ENCODE measurements at regions not wholly inside any gene's neighbourhood (a gene's known extent, or its start where the extent isn't known, plus 50 kb on each side); places are given as distances from the start of the nearest gene placed in this dataset.
A peak's percentile ranks its signal among the peaks of the same experiment; 100 is the strongest.

DNA sequence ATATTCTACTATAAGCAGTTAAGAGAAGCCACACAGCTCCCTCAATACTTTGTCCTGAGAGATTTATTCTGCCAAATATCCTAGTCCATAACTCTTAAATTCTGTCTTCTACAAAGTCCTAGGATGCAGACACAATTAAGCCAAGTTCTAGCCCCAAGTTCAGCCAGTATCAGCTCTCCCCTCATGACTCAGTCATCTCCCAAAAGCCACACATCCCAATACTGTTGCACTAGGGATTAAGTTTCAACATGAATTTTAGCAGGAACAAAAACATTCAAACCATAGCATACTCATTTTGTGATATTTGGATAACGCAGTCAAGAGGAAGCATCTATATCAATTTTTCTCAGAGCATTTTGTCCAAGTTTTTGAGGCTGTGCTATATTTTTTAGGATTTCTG lies 277.4 kb downstream of the FZD1 start:
- in situ Hi-C loops (cut with HindIII; ENCODE audit: low pct_ligation_motif_present, low pct_unique_long_range_greater_than_20kb, low sequenced_read_pairs) = no loop called here

DNA sequence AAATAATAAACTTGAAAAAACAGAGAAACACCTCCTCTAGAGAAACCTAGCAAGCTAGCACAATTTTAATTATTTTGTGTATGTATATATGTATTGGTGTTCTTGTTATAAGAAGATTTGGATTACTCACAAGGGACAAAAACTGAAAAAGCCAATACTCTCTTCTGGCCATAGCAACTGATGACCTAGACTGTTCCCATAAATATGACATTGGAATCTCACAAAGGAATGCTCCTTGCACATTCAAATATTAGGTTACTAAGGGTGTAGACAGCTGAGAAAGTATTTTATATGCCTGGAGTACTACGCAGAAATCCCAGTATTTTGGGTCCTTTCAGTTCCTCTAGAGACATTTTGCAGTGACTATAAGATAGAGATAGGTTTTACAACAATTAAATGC lies 279.4 kb downstream of the FZD1 start:
- in situ Hi-C loops (cut with HindIII; ENCODE audit: low pct_ligation_motif_present, low pct_unique_long_range_greater_than_20kb, low sequenced_read_pairs) = no loop called here
- DNase-seq = no peak

More for the DNA sequence above, 277.4 kb downstream of the FZD1 start:
- no peak for DNase-seq

DNA sequence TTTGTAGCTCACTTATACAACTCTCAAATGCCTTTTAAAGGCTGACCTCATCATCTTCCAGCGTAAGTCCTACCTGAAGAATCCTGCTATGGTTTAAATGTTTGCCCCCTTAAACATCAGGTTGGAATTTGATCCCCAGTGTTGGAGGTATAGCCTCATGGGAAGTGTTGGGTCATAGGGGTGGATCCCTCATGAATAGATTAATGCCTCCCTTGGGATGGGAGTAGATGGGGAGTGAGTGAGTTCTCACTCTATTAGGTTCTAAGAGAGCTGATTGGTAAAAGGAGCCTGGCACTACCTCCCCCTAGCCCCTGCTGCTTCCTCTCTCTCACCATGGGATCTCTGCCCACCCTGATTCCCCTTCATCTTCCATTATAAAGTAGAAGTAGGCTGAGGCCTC lies 285.6 kb downstream of the FZD1 start:
- in situ Hi-C loops (cut with HindIII; ENCODE audit: low pct_ligation_motif_present, low pct_unique_long_range_greater_than_20kb, low sequenced_read_pairs) = no loop called here
- DNase-seq = no peak

DNA sequence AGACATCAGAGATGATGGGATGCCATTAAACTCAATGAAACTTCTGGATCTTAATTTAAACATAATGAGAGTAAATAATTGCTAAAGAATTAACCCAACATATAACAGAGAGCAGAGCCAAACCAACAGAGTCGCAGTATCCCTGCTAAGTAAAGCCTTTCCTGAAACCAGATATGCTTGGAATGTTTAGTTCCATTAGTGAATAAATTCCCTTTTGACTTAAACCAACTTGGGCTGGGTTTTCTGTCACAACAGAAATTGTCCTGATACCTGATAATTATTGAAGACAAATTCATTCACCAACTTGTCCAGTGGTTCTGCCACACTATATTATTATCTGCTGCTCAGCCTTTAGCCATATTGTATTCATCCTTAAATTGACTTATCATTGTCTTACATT lies 286.7 kb downstream of the FZD1 start:
- in situ Hi-C loops (cut with HindIII; ENCODE audit: low pct_ligation_motif_present, low pct_unique_long_range_greater_than_20kb, low sequenced_read_pairs) = no loop called here
- no peak for DNase-seq

DNA sequence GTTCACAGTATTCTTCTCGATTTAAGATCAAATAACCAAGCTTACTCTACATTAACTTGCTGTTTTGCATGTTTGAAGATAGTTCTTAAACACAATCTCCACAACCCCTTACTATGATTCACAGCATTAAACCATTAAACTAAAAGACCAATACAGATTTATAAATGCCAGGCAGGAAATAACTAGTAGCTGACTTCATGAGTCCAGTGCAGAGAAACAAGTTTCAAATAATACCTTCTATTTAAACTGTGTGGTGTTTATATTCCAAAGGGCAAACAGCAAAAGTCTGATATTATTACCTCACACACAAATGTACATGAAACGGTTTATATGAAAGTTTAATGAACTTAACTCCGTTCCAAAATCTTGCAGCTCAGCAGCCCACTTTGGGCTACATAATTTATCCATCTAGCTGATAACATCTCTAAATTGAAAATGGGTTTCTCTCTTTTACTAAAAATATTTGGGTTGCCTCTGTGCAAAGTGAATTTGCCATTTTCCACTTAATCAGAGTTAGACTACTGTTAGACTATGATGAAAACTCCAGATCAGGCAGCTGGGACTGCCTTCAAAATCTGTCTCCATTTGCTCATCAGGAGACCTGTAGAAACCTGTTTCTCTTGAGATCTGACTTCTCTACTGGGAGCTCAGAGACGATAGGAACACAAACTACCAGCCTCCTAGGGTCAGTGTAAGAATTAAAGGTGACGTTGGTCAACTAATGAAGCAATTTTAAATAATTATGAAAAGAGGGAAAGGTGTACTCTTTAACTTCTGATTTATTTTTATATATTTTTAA lies 287.3 kb downstream of the FZD1 start:
- no peak for DNase-seq
- in situ Hi-C loops (cut with HindIII; ENCODE audit: low pct_ligation_motif_present, low pct_unique_long_range_greater_than_20kb, low sequenced_read_pairs) = no loop called here

DNA sequence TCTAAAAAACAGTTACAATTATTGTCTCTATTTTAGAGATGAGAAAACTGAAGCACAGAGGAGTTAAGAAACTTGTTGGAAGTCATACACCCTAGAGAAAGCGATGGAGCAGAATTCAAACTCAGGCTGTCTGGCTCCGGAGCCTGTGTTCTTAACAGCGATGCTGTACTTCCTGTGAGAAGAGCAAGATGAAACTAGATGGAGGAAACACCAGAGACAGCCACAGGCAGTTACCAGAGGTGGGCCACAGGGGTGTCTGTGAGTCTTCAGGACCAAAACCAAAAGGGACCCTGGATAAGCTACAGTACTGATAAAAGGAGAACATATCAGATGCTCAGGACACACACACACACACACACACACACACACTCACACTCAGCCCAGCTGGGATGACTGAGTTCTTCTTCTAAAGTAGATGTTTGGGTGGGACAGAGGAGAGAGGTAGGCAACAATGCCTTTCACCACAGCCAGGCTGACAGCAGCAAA lies 289.2 kb downstream of the FZD1 start:
- no peak for DNase-seq
- in situ Hi-C loops (cut with HindIII; ENCODE audit: low pct_ligation_motif_present, low pct_unique_long_range_greater_than_20kb, low sequenced_read_pairs) = no loop called here

DNA sequence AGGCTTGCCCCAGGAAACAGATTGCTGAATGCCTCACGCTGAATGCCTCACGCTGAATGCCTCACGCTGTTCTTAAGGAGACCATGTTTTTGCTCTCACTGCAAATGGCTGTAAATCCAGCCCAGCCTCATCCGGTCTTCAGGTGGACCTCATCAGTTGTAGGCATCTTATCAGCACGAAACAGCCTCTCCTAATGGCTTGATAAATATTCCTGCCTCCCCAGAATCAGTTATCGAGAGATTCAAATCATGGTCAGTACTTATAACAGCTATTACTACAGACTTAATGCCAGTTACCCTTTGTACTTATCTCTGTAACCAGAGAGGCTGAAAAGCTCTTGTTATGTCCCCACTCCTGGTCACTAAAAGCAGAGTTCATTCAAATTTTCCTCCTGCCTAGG lies 290.6 kb downstream of the FZD1 start:
- DNase-seq = no peak
- in situ Hi-C loops (cut with HindIII; ENCODE audit: low pct_ligation_motif_present, low pct_unique_long_range_greater_than_20kb, low sequenced_read_pairs) = no loop called here

DNA sequence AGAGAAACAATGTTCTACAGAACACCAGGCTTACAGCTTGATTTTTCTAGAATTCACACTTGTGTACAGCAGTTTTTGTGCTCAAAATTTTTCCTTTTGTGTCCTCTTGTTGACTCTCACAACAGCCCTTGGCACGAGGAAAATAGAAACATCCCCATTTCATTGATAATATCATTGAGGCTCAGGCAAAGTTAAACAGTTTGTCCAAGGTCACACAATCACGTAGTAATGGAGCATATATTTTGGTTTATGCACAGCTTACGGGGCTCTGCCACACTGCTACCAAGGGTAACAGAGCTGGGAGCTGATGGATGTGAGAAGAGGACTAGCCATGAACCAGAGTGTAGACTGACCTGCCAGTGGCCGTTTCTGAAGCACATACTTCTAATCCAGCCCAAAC lies 292.0 kb downstream of the FZD1 start:
- in situ Hi-C loops (cut with HindIII; ENCODE audit: low pct_ligation_motif_present, low pct_unique_long_range_greater_than_20kb, low sequenced_read_pairs) = no loop called here
- no peak for DNase-seq

DNA sequence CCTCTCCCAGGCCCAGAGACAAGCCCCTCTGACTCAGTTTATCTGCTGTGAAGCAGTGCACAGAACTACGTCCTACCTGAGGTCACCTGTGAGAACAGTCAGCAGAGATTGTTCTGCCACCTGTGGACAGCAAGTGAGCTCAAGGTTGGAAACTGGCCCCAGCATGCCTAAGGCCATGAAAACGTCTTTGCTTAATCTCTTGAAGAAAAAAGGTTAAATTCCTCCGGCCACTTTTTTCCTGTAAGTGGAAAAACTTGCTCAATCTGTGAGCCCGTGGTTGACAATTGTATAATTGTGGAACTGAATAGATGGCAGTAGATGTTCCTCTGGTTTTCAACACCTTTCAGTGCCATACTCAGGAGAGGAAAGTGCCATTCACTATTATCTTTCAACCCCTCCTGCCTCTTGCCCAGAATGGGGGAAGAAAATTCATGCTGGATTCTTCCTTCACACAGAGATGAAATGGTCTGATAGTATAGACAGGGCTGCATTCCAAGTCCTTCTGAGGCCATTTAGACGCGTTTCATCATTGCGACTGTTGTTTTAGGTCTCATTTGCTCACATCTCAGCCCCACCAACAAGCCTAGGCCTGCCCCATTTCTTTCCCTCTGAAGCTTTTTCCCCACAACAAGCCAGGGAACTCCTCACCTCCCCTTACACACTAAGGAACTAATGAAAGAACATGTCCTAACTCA lies 292.9 kb downstream of the FZD1 start:
- DNase-seq = peak; percentile 18
- in situ Hi-C loops (cut with HindIII; ENCODE audit: low pct_ligation_motif_present, low pct_unique_long_range_greater_than_20kb, low sequenced_read_pairs) = no loop called here

DNA sequence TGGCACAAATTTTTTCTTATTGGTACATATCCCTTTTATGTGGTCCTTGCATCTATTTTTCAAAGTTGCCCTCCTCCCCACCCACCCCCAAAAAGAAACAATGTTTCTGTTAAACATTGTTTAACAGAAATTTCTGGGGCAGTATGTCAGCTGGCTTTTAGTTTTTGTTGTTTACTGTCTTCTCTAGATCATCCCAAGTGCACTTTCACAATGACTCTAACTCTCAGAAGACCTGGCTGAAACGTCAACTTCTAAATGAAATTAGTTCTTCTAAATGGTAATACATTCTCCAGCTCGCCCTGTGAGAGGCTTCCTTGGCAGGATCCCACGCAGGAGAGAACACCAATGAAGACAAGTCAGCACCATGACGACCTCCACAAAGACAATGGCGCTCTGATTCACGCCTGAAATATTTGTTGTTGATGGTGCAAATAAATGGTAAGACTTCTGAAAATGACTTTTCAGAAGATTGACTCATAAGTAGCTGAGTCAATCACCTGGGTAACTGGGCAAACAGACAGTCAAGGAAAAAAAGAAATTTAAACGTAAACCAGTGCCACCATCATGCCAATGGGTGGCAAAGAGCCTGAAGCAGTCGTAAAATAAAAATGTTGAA lies 293.7 kb downstream of the FZD1 start:
- DNase-seq = peak; percentile 99
- in situ Hi-C loops (cut with HindIII; ENCODE audit: low pct_ligation_motif_present, low pct_unique_long_range_greater_than_20kb, low sequenced_read_pairs) = no loop called here

DNA sequence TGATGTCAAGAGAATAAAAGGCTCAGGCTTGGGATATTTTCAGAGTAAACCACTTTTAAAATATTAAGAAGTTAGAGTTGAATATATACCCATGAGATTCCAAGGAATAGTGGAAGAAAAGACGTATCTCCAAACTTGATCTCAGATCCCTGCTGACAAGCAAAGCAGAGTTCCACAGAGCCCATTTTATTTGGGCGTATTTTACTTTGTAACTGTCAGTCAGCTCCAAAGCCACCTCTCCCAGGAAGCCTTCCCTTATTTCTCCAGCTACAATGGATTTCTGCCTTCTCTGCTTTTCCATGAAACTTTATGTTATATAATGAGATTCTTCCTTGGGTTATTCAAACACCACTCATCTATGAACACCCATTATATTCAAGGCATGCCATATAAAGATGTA lies 295.7 kb downstream of the FZD1 start:
- in situ Hi-C loops (cut with HindIII; ENCODE audit: low pct_ligation_motif_present, low pct_unique_long_range_greater_than_20kb, low sequenced_read_pairs) = no loop called here
- no peak for DNase-seq

DNA sequence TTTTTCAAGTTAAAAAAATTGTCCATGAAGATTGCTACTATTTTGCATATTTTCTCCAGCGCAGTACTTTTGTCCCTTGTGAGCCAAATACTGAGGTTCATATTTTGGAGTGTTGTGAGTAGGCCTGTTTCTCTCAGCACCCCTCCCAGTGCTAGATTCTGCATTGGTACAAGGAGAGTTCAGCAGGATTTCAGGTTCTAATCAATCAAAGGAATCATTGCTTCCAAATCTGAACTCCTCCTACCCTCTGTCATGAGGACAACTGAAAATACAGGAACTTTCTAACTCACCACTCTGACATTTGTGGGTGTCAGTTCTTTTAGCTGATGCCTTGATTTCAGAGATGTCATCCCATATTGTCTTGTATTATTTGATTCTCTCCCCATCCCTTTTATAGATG lies 299.9 kb downstream of the FZD1 start:
- in situ Hi-C loops (cut with HindIII; ENCODE audit: low pct_ligation_motif_present, low pct_unique_long_range_greater_than_20kb, low sequenced_read_pairs) = no loop called here

DNA sequence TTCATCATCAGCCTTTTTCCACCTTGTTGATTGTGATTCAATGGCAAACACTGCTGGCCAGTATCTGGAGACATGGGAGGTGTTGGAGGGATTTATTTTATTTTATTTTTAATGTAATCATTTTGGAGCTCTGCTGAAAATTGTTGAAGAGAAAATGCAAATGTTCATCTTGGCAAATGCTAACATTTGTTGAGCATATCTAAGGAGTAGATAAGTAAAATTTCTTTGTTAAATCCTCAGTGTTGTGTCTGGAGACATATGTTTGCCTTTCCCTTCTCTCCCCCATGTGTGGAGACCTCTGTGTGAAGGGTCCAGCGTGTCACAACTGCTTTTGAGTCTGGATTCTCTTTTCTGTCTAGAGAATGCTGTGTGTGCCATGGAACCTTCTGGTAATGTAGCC lies 300.3 kb downstream of the FZD1 start:
- DNase-seq = no peak
- in situ Hi-C loops (cut with HindIII; ENCODE audit: low pct_ligation_motif_present, low pct_unique_long_range_greater_than_20kb, low sequenced_read_pairs) = no loop called here

More for the DNA sequence above, 299.9 kb downstream of the FZD1 start:
- no peak for DNase-seq

DNA sequence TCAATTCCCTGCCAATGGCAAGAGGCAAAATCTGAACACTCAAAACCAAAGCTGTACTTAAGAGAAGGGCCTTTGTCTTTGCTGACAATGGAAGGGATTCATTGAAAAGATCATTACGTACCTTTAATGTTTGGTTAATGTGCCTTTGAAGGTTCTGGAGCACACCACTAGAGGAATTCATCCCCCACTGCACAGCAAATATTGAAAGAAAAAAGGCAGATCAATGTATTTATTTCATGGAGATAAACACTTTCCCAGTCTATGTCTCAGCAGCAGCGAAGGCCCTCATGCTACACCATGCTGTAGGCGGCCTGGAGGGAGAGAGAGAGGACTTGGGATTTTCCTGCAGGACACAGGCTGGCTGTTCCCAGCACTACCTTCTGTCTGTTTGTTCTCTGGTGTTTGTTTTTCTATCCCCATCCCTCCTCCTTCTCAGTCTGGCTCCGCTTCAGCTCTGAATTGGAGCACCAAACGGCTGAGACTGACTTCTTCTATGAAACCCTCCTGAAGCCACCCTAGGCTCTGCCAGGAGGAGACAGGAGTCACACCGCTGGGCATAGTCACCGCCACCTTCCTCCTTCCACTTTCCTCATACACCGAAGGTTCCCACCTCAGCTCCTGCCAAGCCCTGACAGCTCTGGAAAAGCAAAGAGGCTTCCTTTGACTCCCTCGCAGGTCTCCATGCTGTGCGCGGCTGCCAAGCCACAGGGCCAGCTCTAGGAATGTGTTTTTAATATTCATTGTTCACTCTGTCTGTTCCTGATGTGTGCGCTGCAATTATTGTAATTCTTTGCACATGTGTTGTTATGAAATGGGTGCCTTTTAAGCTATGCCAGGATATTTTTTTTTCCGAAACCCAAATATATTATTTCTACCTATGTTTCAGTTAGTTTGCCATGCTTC lies 301.5 kb downstream of the FZD1 start:
- in situ Hi-C loops (cut with HindIII; ENCODE audit: low pct_ligation_motif_present, low pct_unique_long_range_greater_than_20kb, low sequenced_read_pairs) = no loop called here
- DNase-seq = no peak

DNA sequence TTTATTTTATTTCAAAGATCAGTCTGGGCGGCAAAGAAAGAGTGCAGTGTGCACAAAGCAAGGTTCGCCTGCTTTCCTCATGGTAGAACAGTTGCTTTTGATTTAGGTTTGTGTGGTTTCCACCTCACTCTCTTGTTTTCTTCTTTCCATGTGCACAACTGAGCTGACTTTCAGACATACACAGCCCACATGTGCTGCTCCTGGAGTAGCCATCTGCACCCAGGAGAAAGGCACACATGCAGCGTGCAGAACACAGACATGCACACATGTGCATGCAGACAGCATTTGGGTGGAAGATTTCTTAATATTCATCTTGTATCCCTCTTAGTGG lies 302.1 kb downstream of the FZD1 start:
- DNase-seq = no peak
- in situ Hi-C loops (cut with HindIII; ENCODE audit: low pct_ligation_motif_present, low pct_unique_long_range_greater_than_20kb, low sequenced_read_pairs) = no loop called here

DNA sequence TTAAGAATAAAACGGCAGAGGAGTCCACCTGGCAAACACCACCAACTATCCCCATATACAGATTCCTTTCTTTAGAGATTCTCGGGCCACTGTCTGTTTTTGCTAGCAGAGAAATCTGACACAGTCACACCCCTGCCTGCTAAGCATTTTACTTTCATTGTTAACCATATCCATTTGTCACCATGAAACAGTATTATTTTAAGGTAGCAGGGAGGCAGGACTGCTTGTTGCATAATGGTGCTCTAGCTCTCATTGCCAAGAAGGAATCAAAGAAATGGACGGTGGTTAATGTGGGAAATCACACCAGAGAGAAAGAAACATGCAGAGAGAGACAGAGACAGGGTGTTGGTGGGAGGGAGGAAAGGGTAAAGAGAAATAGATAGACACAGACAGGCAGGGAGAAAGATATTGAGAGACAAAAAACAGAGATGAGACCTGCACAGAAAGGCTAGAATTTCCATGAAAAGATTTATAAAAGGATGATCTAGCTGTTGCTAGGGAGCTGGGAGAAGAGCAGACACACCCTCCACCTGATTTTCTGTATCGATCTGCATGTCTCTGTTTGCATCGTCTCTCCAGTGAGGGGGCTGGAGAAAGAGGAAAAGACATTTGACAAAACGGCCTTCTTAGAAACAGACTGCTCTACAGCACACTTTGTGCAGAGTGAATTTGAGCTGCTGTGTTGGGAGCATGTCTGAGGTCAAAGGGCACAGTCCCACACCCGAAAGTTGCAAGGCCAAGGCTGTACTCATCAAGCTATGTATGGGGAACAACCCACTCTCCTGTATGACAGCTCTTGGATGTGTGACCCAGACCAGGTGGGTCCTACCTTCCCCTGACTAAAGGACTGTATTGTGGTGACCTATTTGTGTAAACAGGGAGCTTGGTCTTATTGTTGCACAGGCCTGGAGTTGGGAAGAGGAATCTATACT lies 303.1 kb downstream of the FZD1 start:
- in situ Hi-C loops (cut with HindIII; ENCODE audit: low pct_ligation_motif_present, low pct_unique_long_range_greater_than_20kb, low sequenced_read_pairs) = no loop called here
- DNase-seq = no peak

DNA sequence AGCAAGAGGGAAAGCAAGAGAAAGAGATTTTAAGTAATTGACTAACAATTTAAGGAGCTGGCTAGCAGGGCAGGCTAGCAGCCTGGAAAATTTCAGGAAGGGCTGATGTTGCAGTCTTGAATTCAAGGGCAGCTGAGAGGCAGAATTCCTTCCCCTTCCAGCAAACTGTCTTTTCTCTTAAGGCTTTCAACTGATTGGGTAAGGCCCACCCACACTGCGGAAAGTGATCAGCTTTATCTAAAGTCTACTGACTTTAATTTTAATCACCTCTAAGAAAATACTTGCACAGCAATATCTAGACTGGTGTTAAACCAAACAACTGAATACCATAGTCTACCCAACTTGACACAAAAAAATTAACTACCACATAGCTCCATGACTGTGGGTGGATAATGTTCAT lies 303.9 kb downstream of the FZD1 start:
- no peak for DNase-seq
- in situ Hi-C loops (cut with HindIII; ENCODE audit: low pct_ligation_motif_present, low pct_unique_long_range_greater_than_20kb, low sequenced_read_pairs) = no loop called here
